ENCODE measurements at regions not wholly inside any gene's neighbourhood (a gene's known extent, or its start where the extent isn't known, plus 50 kb on each side); places are given as distances from the start of the nearest gene placed in this dataset.

DNA sequence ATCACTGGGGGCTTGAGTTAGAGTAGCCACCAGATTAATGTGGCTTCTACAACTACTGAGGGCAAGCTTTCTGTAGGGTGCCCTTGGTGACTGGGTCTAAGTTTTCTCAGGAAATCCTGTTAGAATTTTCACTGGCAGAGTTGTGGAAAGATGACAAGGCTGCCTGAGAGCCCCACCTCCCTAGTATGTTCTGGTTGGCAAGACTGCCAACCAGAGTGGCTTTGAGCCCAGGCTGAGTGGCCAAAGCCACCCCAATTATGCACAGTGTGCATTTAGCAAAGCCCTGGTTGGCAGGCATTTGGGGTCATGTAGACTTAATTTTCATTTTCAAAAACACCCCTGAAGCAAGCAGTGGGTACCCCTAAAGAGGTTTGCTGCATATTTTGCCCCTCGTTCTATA is 136.7 kb upstream of the HAPLN1 start:
- TF ChIP-seq CTCF (IDR thresholded peaks at IDR 0.05) (no peak), EP300 (IDR thresholded peaks at IDR 0.05) (no peak)
